GM19328 (cell line): ENCODE measurements at regions not wholly inside any gene's neighbourhood (a gene's known extent, or its start where the extent isn't known, plus 50 kb on each side); places are given as distances from the start of the nearest gene placed in this dataset.
"Not testable (repeated sequence)": the region's sequence is repeated elsewhere in the genome, so short reads cannot be mapped to it uniquely, and the experiment has no call there.

Experiments
- ATAC-seq: cut with Tn5 transposase; IDR thresholded peaks from one replicate; pipeline ENCODE4 v1.9.1; 2021; ENCODE audit warnings: mild to moderate bottlenecking, moderate library complexity; ENCODE audit not compliant: unreplicated experiment

DNA sequence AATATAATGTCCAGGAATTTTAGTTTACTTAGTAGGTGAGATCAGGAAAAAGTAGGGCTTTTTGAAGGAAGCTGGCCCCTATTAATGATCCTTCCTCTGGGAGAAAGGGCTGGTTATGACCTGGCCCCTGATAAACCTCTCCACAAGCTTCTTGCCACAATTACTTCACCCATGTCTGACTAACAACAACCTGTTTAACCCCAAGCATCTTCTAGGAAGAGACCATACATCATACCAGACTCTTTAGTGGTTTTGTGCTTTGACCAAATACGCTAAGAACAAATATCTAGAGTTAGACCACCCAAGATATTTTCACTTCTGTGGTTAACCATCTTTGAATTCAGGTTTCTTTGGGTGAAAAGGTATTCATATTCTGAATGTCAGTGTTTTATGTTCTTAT lies 174.0 kb upstream of the SLC27A6 start:
- ATAC-seq, result no peak

DNA sequence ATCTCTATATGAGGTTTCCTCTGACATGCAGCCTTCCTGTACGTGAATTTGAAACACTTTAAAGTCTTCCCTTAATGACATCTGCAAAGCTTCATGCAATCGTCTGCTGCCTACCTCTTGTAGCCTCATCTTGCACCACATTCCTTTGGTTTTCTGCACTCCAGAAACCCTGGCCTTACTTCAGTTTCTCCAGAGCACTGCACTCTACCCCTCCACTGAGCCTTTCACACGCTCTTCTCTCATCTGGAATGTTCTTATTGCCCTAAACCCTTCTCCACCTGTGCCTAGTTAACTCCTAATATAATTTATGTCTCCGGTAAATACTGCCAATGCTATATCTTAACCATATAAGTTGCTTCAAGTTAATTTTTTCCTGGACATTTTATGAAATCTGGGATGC lies 168.8 kb upstream of the SLC27A6 start:
- ATAC-seq, result no peak

DNA sequence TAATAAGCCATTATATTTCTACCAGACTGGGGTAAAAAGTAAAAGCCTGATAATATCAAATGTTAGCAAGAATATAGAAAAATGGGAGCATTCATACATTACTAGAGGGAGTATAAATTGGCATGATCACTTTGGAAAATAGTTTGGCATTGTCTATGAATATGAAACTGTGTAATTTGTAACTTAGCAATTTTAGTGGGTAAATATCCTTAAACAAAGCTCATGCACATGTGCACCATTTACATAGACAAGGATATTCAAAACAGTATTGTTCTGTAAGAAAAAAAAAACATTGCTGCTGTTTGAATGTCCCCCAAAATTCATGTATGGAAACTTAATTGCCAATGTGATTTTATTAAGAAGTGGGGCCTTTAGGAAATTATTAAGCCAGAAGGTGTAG lies 166.4 kb upstream of the SLC27A6 start:
- no peak for ATAC-seq

GRCh38 chr5:128799945-128800344 lies 165.3 kb upstream of the SLC27A6 start:
- ATAC-seq, result no peak

- no peak for ATAC-seq
Observed at GRCh38 chr5:128800377-128800776, 164.9 kb upstream of the SLC27A6 start.

DNA sequence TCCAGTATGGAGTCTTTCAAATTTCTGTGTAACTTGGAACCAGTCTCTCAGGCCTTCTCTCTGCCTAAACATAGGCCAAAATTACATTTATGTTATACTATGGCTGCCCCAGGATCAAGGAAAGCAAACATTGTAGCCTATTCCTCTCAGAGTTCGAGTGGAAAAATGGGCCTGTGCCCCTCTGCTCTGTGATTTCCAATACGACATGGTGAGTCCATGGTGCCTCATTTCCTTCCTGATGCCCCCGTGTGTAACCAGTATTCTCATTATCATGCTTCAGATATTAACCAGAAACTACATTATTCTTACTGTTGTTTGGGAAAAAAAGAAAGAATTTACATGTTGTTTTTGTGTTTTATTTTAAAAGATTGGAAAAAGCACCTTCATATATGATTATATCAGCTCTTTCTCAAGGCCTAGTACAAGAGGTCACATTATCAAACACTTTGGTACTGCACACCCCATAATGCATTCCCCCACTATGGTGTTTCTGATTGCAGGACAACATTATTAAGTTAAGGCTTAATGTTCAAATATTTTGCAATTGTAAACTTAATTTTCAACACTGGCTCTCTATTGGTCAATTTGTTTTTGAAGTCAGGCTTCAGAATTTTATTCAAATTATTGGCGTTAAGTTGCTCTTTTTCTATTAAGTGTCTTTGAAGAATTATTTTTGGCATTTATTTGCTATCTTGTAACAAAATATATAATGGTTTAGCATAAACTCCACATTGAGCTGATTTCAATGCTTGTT lies 151.8 kb upstream of the SLC27A6 start:
- ATAC-seq, result no peak

GRCh38 chr5:128815201-128815600 lies 150.1 kb upstream of the SLC27A6 start:
- ATAC-seq, result no peak

DNA sequence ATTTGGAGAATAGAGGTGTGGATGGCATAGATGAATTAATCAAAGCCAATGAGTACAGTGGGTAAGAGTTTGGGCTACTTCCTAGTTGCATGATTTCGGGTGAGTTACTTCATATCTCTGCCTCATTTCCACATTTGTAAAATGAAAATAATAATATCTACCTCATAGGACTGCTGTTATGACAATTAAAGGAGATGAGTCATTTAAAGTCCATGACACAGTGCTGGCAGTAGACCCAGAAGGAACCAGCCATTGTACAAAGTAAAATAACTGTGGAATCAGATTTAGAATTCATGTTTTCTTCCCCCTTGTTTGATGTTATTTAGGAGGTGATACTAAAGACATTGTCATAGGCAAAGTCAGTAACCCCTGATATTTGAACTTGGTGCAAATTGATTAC lies 139.5 kb upstream of the SLC27A6 start:
- ATAC-seq, result no peak

DNA sequence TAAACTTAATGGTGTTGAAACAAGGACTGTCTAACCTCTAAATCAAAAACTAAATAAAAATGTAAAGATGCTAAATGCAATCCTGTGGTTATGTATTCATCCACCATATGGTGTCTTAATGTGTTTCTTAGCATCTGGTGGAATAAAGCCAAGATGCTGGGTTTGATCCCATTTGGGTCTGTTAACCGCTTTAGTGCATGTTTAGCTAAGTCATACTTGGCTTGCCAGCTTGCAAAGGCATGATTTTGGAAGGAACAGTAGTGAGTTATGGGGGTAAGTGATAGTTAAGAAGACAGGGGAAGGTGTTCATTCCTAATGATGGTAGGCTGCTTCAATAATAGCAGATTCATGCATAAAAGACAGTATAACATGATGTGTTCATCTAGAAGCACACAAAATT lies 139.0 kb upstream of the SLC27A6 start:
- no peak for ATAC-seq

GRCh38 chr5:128836571-128836970 lies 128.7 kb upstream of the SLC27A6 start:
- no peak for ATAC-seq

- ATAC-seq, result no peak
Observed at GRCh38 chr5:128838623-128839022, 126.7 kb upstream of the SLC27A6 start.

DNA sequence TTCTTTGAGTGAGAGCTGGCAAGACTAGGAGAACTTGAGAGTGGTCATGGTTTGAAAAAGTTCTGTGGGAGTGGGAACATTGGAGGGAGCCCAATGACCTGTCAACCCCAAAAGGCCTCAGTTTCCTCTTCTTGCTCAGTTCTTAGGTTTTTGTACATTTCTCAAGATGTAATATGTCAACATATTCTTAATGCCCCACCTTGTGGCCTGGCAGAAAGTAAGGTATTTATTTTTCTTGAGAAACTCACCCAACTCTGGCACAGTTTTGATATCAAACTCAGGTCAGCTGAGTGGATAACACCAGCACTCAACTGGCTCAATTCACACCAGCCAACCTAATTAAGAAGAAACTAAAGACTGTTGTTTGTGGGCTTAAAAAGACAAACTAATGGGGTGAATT lies 123.0 kb upstream of the SLC27A6 start:
- ATAC-seq, result no peak

DNA sequence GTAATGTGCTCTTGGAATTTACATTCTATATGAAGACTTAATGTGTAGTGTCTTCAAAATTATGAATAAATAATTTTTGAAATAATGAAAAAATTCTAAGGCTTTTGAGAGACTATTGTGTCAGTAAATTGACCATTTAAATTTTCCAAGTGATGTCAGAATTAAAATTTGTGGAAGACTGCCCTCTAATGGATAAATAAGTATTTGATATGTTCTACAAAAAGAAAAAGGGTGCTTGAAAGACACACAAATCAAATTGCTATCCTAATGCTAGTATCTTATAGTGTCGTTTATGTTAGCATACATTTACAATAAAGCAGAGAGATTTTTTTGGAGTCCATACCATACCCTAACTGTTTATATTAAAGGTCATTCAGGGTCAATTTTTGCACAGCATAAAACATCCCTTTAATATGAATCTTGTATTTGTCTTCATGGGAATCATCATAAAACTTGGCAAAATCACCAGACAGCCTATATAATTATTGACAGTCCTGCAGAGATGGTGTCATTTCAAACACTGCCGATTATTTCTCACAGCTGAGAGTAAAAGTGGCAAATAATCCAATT lies 120.8 kb upstream of the SLC27A6 start:
- no peak for ATAC-seq

GRCh38 chr5:128850049-128850448 lies 115.2 kb upstream of the SLC27A6 start:
- no peak for ATAC-seq

GRCh38 chr5:128854931-128855330 lies 110.4 kb upstream of the SLC27A6 start:
- ATAC-seq, result no peak

DNA sequence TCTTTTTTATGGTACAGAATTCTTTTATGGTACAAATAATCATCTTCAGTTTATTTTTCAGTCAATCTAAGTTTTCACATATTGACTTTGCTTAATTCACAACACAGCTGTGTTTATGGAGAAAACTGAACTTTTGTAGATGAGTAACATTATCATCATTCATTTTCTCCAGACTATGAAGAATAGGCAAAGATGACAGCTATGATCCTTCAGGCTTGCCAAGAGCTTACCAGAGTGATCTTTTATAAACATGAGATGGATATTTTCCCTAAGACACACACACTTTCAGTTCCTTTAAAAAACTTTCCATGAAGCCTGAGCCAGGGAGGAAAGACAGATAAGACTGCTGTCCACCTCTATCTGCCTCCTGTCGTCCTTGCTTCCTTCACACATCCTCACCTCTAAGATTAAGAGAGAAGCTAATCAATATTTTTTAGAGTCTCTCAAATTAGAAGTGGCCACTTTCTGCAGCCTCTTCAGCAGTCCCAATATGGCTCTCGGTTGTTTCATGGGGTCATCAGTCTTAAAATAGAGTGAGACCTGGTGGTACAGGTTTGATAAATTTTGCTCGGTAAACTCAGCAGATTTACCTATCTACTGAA lies 108.1 kb upstream of the SLC27A6 start:
- ATAC-seq, result no peak

DNA sequence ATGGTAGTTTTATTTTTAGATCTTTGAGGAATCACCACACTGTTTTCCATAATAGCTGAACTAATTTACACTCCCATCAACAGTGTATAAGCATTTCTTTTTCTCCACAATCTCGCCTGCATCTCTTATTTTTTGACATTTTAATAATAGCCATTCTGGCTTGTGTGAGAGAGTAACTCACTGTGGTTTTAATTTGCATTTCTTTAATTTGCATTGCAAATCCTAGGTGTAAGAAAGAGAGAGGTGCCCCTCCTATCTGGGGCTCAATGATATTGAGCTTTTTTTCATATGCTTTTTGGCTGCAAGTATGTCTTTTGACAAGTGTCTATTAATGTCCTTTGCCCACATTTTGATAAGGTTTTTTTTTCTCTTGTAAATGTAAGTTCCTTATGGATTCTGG lies 106.3 kb upstream of the SLC27A6 start:
- ATAC-seq, result no peak

GRCh38 chr5:128861155-128861554 lies 104.1 kb upstream of the SLC27A6 start:
- ATAC-seq, result not testable (repeated sequence)

GRCh38 chr5:128869970-128870369 lies 95.3 kb upstream of the SLC27A6 start:
- no peak for ATAC-seq

- ATAC-seq, result no peak
Observed at GRCh38 chr5:128870373-128870772, 94.9 kb upstream of the SLC27A6 start.

DNA sequence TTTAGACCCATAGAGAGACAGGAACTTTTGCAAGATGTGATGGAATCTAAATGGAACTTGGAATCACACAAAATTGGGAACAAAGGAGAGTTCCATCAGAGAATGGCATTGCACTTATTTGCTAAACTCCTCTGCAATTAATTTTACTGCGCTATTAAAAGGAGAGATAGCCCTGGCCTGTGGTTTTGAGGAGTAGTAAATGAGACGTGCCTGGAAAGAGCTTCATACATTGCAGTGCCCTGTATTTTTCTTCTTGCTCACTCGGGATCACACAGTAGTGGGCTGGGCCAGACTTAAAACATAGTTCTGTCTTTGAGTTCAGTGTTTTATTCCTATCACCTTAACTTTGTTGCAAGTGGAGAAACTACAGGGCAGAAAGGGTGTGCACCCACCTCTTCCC lies 94.4 kb upstream of the SLC27A6 start:
- no peak for ATAC-seq

- no peak for ATAC-seq
Observed at GRCh38 chr5:128876569-128877382, 88.5 kb upstream of the SLC27A6 start.
